ENCODE measurements at regions not wholly inside any gene's neighbourhood (a gene's known extent, or its start where the extent isn't known, plus 50 kb on each side); places are given as distances from the start of the nearest gene placed in this dataset.

DNA sequence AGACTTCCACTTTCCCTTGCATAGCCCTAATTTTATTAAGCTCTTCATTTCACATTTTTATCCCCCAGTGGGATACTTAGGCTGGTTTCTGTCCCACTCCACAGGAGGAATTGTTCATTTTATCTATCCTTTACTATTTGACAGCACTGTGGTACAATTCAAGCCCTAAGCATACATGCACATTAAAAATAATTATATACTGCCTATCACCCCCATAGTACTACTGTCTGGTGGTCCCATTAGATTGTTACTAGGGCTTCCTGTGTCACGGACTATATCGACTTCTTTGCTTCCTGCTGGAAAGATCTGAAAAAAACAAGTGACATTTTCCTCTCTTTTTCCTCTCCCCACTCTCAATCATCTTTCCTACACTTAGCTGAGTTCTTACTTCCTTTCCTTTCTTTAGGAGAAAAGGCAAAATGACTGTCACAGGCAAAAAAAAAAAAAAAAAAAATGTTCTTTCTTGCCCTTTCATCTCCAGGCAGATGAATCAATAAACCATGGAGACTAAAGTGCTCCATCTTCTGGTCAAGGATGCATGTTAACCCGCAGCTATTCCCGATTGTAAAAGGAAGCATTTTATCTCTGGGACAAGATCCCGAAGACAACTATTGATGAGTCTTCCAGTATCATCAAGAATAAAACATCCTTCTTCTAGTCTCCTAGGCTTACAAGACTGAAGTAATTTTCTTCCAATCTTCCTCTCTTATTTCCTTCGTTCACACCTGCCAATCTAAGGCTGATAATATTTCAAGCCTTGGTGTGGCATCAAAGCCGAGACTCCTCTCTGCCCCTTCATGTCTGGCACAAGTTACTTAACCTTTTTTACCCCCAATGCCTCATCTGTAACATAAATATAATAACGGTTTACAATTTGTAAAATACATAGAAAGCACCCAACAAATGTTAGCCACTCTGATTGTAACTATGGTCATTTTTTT lies 94.4 kb upstream of the PLEKHG7 start:
- TF ChIP-seq POLR2A (IDR thresholded peaks at IDR 0.05) = no peak
- TF ChIP-seq, protein P1, sequence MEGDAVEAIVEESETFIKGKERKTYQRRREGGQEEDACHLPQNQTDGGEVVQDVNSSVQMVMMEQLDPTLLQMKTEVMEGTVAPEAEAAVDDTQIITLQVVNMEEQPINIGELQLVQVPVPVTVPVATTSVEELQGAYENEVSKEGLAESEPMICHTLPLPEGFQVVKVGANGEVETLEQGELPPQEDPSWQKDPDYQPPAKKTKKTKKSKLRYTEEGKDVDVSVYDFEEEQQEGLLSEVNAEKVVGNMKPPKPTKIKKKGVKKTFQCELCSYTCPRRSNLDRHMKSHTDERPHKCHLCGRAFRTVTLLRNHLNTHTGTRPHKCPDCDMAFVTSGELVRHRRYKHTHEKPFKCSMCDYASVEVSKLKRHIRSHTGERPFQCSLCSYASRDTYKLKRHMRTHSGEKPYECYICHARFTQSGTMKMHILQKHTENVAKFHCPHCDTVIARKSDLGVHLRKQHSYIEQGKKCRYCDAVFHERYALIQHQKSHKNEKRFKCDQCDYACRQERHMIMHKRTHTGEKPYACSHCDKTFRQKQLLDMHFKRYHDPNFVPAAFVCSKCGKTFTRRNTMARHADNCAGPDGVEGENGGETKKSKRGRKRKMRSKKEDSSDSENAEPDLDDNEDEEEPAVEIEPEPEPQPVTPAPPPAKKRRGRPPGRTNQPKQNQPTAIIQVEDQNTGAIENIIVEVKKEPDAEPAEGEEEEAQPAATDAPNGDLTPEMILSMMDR (IDR thresholded peaks at IDR 0.05) = peak; percentile 28 to 65 (median 48)

Data from heart left ventricle (tissue), 13 donors.